ENCODE measurements at regions not wholly inside any gene's neighbourhood (a gene's known extent, or its start where the extent isn't known, plus 50 kb on each side); places are given as distances from the start of the nearest gene placed in this dataset.
"Not testable (repeated sequence)": the region's sequence is repeated elsewhere in the genome, so short reads cannot be mapped to it uniquely, and the experiment has no call there.

- Mint-ChIP-seq H3K36me3 (no peaks in the 10 kb centered on the region), H3K9me3 (no peaks in the 10 kb centered on the region), H3K27ac (no peak overlapping the region)
- DNase-seq (ENCODE audit: low spot score in 2 of 2) (no peak), ATAC-seq (no peak)
Measured at GRCh38 chr10:58082248-58082647, 185.4 kb downstream of the IPMK start.

GRCh38 chr10:58081353-58081752 lies 186.3 kb downstream of the IPMK start:
- DNase-seq (ENCODE audit: low spot score in 2 of 2), result no peak
- H3K36me3 Mint-ChIP-seq, result no peaks in the 10 kb centered on the region
- ATAC-seq, result no peak
- H3K27ac Mint-ChIP-seq, result no peak overlapping the region
- H3K9me3 Mint-ChIP-seq, result no peaks in the 10 kb centered on the region

GRCh38 chr10:58079461-58079860 lies 188.2 kb downstream of the IPMK start:
- no peaks in the 10 kb centered on the region for H3K9me3 Mint-ChIP-seq

GRCh38 chr10:58072634-58073033 lies 195.1 kb downstream of the IPMK start:
- DNase-seq (ENCODE audit: low spot score in 2 of 2), result no peak
- no peak for ATAC-seq
- Mint-ChIP-seq H3K9me3 (no peaks in the 10 kb centered on the region), H3K27ac (no peak overlapping the region), H3K36me3 (no peaks in the 10 kb centered on the region)

More at GRCh38 chr10:58079461-58079860, 188.2 kb downstream of the IPMK start:
- Mint-ChIP-seq H3K36me3 (no peaks in the 10 kb centered on the region), H3K27ac (no peak overlapping the region)
- ATAC-seq, result no peak
- no peak for DNase-seq (ENCODE audit: low spot score in 2 of 2)

GRCh38 chr10:58070956-58071355 lies 196.7 kb downstream of the IPMK start:
- Mint-ChIP-seq H3K27ac (no peak overlapping the region), H3K9me3 (no peaks in the 10 kb centered on the region), H3K36me3 (no peaks in the 10 kb centered on the region)
- ATAC-seq (no peak), DNase-seq (ENCODE audit: low spot score in 2 of 2) (no peak)

- no peak overlapping the region for H3K27ac Mint-ChIP-seq
- DNase-seq (ENCODE audit: low spot score in 2 of 2), result no peak
- H3K36me3 Mint-ChIP-seq, result no peaks in the 10 kb centered on the region
- H3K9me3 Mint-ChIP-seq, result no peaks in the 10 kb centered on the region
- no peak for ATAC-seq
Measured at GRCh38 chr10:58068809-58069208, 198.9 kb downstream of the IPMK start.

GRCh38 chr10:58066979-58067378 lies 200.7 kb downstream of the IPMK start:
- Mint-ChIP-seq H3K9me3 (no peaks in the 10 kb centered on the region), H3K27ac (peak overlapping the region in 1 of 2 donors; percentile 22), H3K36me3 (no peaks in the 10 kb centered on the region)
- no peak for ATAC-seq
- DNase-seq (ENCODE audit: low spot score in 2 of 2), result no peak

GRCh38 chr10:58066126-58066525 lies 201.6 kb downstream of the IPMK start:
- Mint-ChIP-seq H3K27ac (no peak overlapping the region), H3K9me3 (no peaks in the 10 kb centered on the region), H3K36me3 (no peaks in the 10 kb centered on the region)
- ATAC-seq, result no peak
- no peak for DNase-seq (ENCODE audit: low spot score in 2 of 2)

- no peaks in the 10 kb centered on the region for H3K9me3 Mint-ChIP-seq
- DNase-seq (ENCODE audit: low spot score in 2 of 2) (no peak), ATAC-seq (no peak)
- no peak overlapping the region for H3K27ac Mint-ChIP-seq
- no peaks in the 10 kb centered on the region for H3K36me3 Mint-ChIP-seq
Measured at GRCh38 chr10:58065529-58065815, 202.2 kb downstream of the IPMK start.

- peak in 1 of 2 donors; percentile 5 for DNase-seq (ENCODE audit: low spot score in 2 of 2)
- no peaks in the 10 kb centered on the region for H3K9me3 Mint-ChIP-seq
Measured at GRCh38 chr10:58064714-58065528, 202.8 kb downstream of the IPMK start.

GRCh38 chr10:58063861-58064480 lies 203.7 kb downstream of the IPMK start:
- H3K9me3 Mint-ChIP-seq, result no peaks in the 10 kb centered on the region
- no peak overlapping the region for H3K27ac Mint-ChIP-seq
- DNase-seq (ENCODE audit: low spot score in 2 of 2) (no peak), ATAC-seq (no peak)
- H3K36me3 Mint-ChIP-seq, result no peaks in the 10 kb centered on the region

More at GRCh38 chr10:58064714-58065528, 202.8 kb downstream of the IPMK start:
- Mint-ChIP-seq H3K27ac (no peak overlapping the region), H3K36me3 (no peaks in the 10 kb centered on the region)
- no peak for ATAC-seq

GRCh38 chr10:58058683-58059082 lies 209.0 kb downstream of the IPMK start:
- DNase-seq (ENCODE audit: low spot score in 2 of 2); ATAC-seq; H3K36me3 Mint-ChIP-seq; H3K9me3 Mint-ChIP-seq; H3K27ac Mint-ChIP-seq: not testable (repeated sequence)

GRCh38 chr10:58054881-58055280 lies 212.8 kb downstream of the IPMK start:
- ATAC-seq, result no peak
- Mint-ChIP-seq H3K9me3 (no peaks in the 10 kb centered on the region), H3K36me3 (no peaks in the 10 kb centered on the region), H3K27ac (no peak overlapping the region)
- no peak for DNase-seq (ENCODE audit: low spot score in 2 of 2)

GRCh38 chr10:58052772-58053171 lies 214.9 kb downstream of the IPMK start:
- no peak for DNase-seq (ENCODE audit: low spot score in 2 of 2)
- Mint-ChIP-seq H3K9me3 (no peaks in the 10 kb centered on the region), H3K27ac (no peak overlapping the region), H3K36me3 (no peaks in the 10 kb centered on the region)
- ATAC-seq, result no peak

GRCh38 chr10:58050575-58050974 lies 217.1 kb downstream of the IPMK start:
- H3K27ac Mint-ChIP-seq, result no peak overlapping the region
- H3K9me3 Mint-ChIP-seq, result no peaks in the 10 kb centered on the region
- DNase-seq (ENCODE audit: low spot score in 2 of 2), result no peak
- ATAC-seq, result no peak
- H3K36me3 Mint-ChIP-seq, result no peaks in the 10 kb centered on the region

- Mint-ChIP-seq H3K36me3 (no peaks in the 10 kb centered on the region), H3K27ac (no peak overlapping the region), H3K9me3 (no peaks in the 10 kb centered on the region)
- ATAC-seq (no peak), DNase-seq (ENCODE audit: low spot score in 2 of 2) (no peak)
Measured at GRCh38 chr10:58048936-58049335, 218.8 kb downstream of the IPMK start.

- DNase-seq (ENCODE audit: low spot score in 2 of 2), result no peak
- H3K27ac Mint-ChIP-seq, result no peak overlapping the region
- H3K9me3 Mint-ChIP-seq, result peaks cover 10 to 12% of the 10 kb centered on the region in 2 donors
- no peaks in the 10 kb centered on the region for H3K36me3 Mint-ChIP-seq
- ATAC-seq, result no peak
Measured at GRCh38 chr10:58044072-58044471, 223.6 kb downstream of the IPMK start.

GRCh38 chr10:58041901-58042300 lies 225.8 kb downstream of the IPMK start:
- DNase-seq (ENCODE audit: low spot score in 2 of 2) (no peak), ATAC-seq (no peak)
- Mint-ChIP-seq H3K9me3 (peaks cover 10 to 12% of the 10 kb centered on the region in 2 donors), H3K27ac (no peak overlapping the region), H3K36me3 (no peaks in the 10 kb centered on the region)
